ENCODE measurements at regions not wholly inside any gene's neighbourhood (a gene's known extent, or its start where the extent isn't known, plus 50 kb on each side); places are given as distances from the start of the nearest gene placed in this dataset.

GRCh38 chr4:132123870-132124623, 1025.0 kb upstream of the PCDH10 start:
- Histone ChIP-seq H3K27ac (no peak overlapping the region), H3K4me1 (no peaks in the 10 kb centered on the region), H3K36me3 (no peaks in the 10 kb centered on the region), H3K4me3 (no peak overlapping the region), H3K9ac (ENCODE audit: low read depth in 2 of 2, low read length in 2 of 2) (no peak overlapping the region), H3K27me3 (no peaks in the 10 kb centered on the region), H3K9me3 (no peaks in the 10 kb centered on the region)
- no peak for DNase-seq
- no peak for TF ChIP-seq CTCF (IDR thresholded peaks at IDR 0.05)
- intact Hi-C loops (cut with DNase I), result no loop called here

GRCh38 chr4:132124624-132124974, 1024.5 kb upstream of the PCDH10 start:
- intact Hi-C loops (cut with DNase I), result no loop called here
- Histone ChIP-seq H3K27me3 (no peaks in the 10 kb centered on the region), H3K9me3 (no peaks in the 10 kb centered on the region), H3K9ac (ENCODE audit: low read depth in 2 of 2, low read length in 2 of 2) (no peak overlapping the region), H3K4me3 (no peak overlapping the region), H3K4me1 (no peaks in the 10 kb centered on the region), H3K27ac (no peak overlapping the region), H3K36me3 (no peaks in the 10 kb centered on the region)
- no peak for DNase-seq
- TF ChIP-seq CTCF (IDR thresholded peaks at IDR 0.05), result no peak

- DNase-seq, result no peak
- H3K9me3 ChIP-seq, result no peaks in the 10 kb centered on the region
Measured at GRCh38 chr4:132125131-132125530, 1024.0 kb upstream of the PCDH10 start.

DNA sequence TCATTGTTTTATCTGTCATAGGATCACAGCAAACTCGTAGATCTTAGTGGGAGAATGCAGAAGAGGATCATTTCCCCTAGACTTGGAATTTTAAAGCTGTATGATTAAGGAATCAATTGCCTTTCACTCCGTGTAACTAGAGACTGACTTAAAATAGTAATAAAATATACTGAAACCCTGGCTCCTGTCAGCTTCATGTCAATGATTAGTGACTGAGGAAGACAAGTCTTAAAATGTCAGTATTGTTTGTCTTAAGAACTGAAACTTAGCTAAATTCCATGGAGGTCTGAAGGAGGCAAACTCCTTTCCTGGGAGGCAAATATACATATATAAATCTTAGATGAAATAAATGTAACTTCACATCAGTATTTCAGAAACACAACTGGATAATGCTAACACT, 1016.7 kb upstream of the PCDH10 start:
- Histone ChIP-seq H3K9ac (ENCODE audit: low read depth in 2 of 2, low read length in 2 of 2) (no peak overlapping the region), H3K4me3 (no peak overlapping the region), H3K36me3 (no peaks in the 10 kb centered on the region), H3K27me3 (no peaks in the 10 kb centered on the region), H3K4me1 (no peaks in the 10 kb centered on the region), H3K27ac (no peak overlapping the region), H3K9me3 (no peaks in the 10 kb centered on the region)
- no peak for TF ChIP-seq CTCF (IDR thresholded peaks at IDR 0.05)
- no peak for DNase-seq
- intact Hi-C loops (cut with DNase I), result no loop called here

More at GRCh38 chr4:132125131-132125530, 1024.0 kb upstream of the PCDH10 start:
- Histone ChIP-seq H3K27me3 (no peaks in the 10 kb centered on the region), H3K36me3 (no peaks in the 10 kb centered on the region), H3K27ac (no peak overlapping the region), H3K9ac (ENCODE audit: low read depth in 2 of 2, low read length in 2 of 2) (no peak overlapping the region), H3K4me1 (no peaks in the 10 kb centered on the region), H3K4me3 (no peak overlapping the region)
- no peak for TF ChIP-seq CTCF (IDR thresholded peaks at IDR 0.05)
- intact Hi-C loops (cut with DNase I), result no loop called here

- intact Hi-C loops (cut with DNase I), result no loop called here
- H3K9me3 ChIP-seq, result no peaks in the 10 kb centered on the region
- DNase-seq, result no peak
- no peaks in the 10 kb centered on the region for H3K4me1 ChIP-seq
- H3K9ac ChIP-seq (ENCODE audit: low read depth in 2 of 2, low read length in 2 of 2), result no peak overlapping the region
- H3K4me3 ChIP-seq, result no peak overlapping the region
- H3K27ac ChIP-seq, result no peak overlapping the region
- TF ChIP-seq CTCF (IDR thresholded peaks at IDR 0.05), result no peak
- H3K27me3 ChIP-seq, result no peaks in the 10 kb centered on the region
- H3K36me3 ChIP-seq, result no peaks in the 10 kb centered on the region
Measured at GRCh38 chr4:132169660-132170059, 979.4 kb upstream of the PCDH10 start.
